A172 (cell line): ENCODE measurements at regions not wholly inside any gene's neighbourhood (a gene's known extent, or its start where the extent isn't known, plus 50 kb on each side); places are given as distances from the start of the nearest gene placed in this dataset.
"Not testable (repeated sequence)": the region's sequence is repeated elsewhere in the genome, so short reads cannot be mapped to it uniquely, and the experiment has no call there.

Experiments used
- DNase-seq: peaks from one replicate; pipeline ENCODE4 v3.0.0-alpha.2; 2015; ENCODE audit warnings: low spot score

GRCh38 chr2:16105669-16106281 lies 165.4 kb downstream of the MYCN start:
- no peak for DNase-seq

GRCh38 chr2:16104949-16105668 lies 164.8 kb downstream of the MYCN start:
- no peak for DNase-seq

- no peak for DNase-seq
Measured at GRCh38 chr2:16104315-16104948, 164.1 kb downstream of the MYCN start.

GRCh38 chr2:16103614-16104314 lies 163.4 kb downstream of the MYCN start:
- DNase-seq, result no peak

- no peak for DNase-seq
Measured at GRCh38 chr2:16102976-16103380, 162.6 kb downstream of the MYCN start.

GRCh38 chr2:16102358-16102975 lies 162.1 kb downstream of the MYCN start:
- no peak for DNase-seq

- DNase-seq, result no peak
Measured at GRCh38 chr2:16101196-16101595, 160.8 kb downstream of the MYCN start.

- DNase-seq, result no peak
Measured at GRCh38 chr2:16100006-16100405, 159.7 kb downstream of the MYCN start.

GRCh38 chr2:16099326-16099725 lies 159.0 kb downstream of the MYCN start:
- no peak for DNase-seq

- no peak for DNase-seq
Measured at GRCh38 chr2:16096962-16097361, 156.6 kb downstream of the MYCN start.

GRCh38 chr2:16095483-16095882 lies 155.1 kb downstream of the MYCN start:
- not testable (repeated sequence) for DNase-seq

GRCh38 chr2:16094811-16095210 lies 154.5 kb downstream of the MYCN start:
- DNase-seq, result no peak

- DNase-seq, result no peak
Measured at GRCh38 chr2:16093639-16094529, 153.5 kb downstream of the MYCN start.

GRCh38 chr2:16092861-16093638 lies 152.7 kb downstream of the MYCN start:
- DNase-seq, result no peak

- no peak for DNase-seq
Measured at GRCh38 chr2:16091576-16092282, 151.4 kb downstream of the MYCN start.

GRCh38 chr2:16090650-16091575 lies 150.6 kb downstream of the MYCN start:
- no peak for DNase-seq

- DNase-seq, result not testable (repeated sequence)
Measured at GRCh38 chr2:16089491-16089890, 149.1 kb downstream of the MYCN start.

- DNase-seq, result no peak
Measured at GRCh38 chr2:16088802-16089112, 148.4 kb downstream of the MYCN start.
